Prostate gland (tissue), 2 donors: ENCODE measurements at regions not wholly inside any gene's neighbourhood (a gene's known extent, or its start where the extent isn't known, plus 50 kb on each side); places are given as distances from the start of the nearest gene placed in this dataset.

ENCODE experiments used
- DNase-seq: peaks from one replicate; pipeline ENCODE4 v3.0.0-alpha.2; 2019; ENCODE audit warnings: low spot score
- H3K27ac ChIP-seq, 2 donors: fragments of 200-600 bp; sonication (generic); 2 replicates each; pipeline ENCODE4 v1.5.1; 2017 to 2019
- H3K27me3 ChIP-seq: fragments of 200-600 bp; sonication (generic); replicated peaks from 2 replicates; pipeline ENCODE4 v1.5.1; 2019; ENCODE audit not compliant: insufficient read depth
- H3K36me3 ChIP-seq, 2 donors: fragments of 200-600 bp; sonication (generic); 1 replicate in 1 of 2; 2 replicates in 1 of 2; pipeline versions ENCODE4 v1.5.1 to v1.8.1; 2017 to 2019
- H3K4me1 ChIP-seq: fragments of 200-600 bp; sonication (generic); replicated peaks from 2 replicates; pipeline ENCODE4 v1.5.1; 2019
- H3K4me3 ChIP-seq, 2 donors: fragments of 200-600 bp; sonication (generic); 2 replicates each; pipeline ENCODE4 v1.5.1; 2017 to 2019
- H3K9me3 ChIP-seq: fragments of 200-600 bp; sonication (generic); 2 replicates; pipeline ENCODE4 v1.5.1; 2017
- POLR2A ChIP-seq: fragments of 450-650 bp; IDR thresholded peaks from one replicate; pipeline ENCODE4 v1.6.1; 2016; ENCODE audit warnings: antibody characterized with exemption, mild to moderate bottlenecking
- POLR2AphosphoS5 ChIP-seq: sonication (generic); formaldehyde crosslinking; IDR thresholded peaks from one replicate; pipeline ENCODE4 v1.6.1; 2017; ENCODE audit warnings: antibody characterized with exemption
- whole genome bisulfite sequencing: methylation state at CpG from one replicate; pipeline ENCODE4 v1.1.5; 2018; 5-methylcytosine and 5-hydroxymethylcytosine counted together
- intact Hi-C: fragments of 100-400 bp; cut with DNase I; formaldehyde crosslinking; loops from one replicate; pipeline ENCODE4 v1.14.2; 2022
- TF ChIP-seq, protein P1 (sequence below), 4 experiments: fragments of 200-600 bp in 2 of 4; fragments of 450-650 bp in 2 of 4; sonication (generic) in 2 of 4; IDR thresholded peaks; 1 replicate in 3 of 4; 2 replicates in 1 of 4; pipeline ENCODE4 v1.5.1; 2016 to 2019; ENCODE audit warnings: antibody characterized with exemption in 4 of 4, mild to moderate bottlenecking in 2 of 4, moderate library complexity in 2 of 4

- intact Hi-C loops, result no loop called here
- no peaks in the 10 kb centered on the region for H3K4me1 ChIP-seq
- no peak overlapping the region for H3K27ac ChIP-seq
- WGBS, result 72% methylated on average over 5 of the region's 5 CpGs
- no peak overlapping the region for H3K4me3 ChIP-seq
- DNase-seq, result no peak
- no peaks in the 10 kb centered on the region for H3K27me3 ChIP-seq
- H3K9me3 ChIP-seq, result no peaks in the 10 kb centered on the region
- TF ChIP-seq POLR2A, result no peak
- TF ChIP-seq POLR2AphosphoS5, result no peak
- TF ChIP-seq, protein P1, sequence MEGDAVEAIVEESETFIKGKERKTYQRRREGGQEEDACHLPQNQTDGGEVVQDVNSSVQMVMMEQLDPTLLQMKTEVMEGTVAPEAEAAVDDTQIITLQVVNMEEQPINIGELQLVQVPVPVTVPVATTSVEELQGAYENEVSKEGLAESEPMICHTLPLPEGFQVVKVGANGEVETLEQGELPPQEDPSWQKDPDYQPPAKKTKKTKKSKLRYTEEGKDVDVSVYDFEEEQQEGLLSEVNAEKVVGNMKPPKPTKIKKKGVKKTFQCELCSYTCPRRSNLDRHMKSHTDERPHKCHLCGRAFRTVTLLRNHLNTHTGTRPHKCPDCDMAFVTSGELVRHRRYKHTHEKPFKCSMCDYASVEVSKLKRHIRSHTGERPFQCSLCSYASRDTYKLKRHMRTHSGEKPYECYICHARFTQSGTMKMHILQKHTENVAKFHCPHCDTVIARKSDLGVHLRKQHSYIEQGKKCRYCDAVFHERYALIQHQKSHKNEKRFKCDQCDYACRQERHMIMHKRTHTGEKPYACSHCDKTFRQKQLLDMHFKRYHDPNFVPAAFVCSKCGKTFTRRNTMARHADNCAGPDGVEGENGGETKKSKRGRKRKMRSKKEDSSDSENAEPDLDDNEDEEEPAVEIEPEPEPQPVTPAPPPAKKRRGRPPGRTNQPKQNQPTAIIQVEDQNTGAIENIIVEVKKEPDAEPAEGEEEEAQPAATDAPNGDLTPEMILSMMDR (IDR thresholded peaks at IDR 0.05), result no peak
- no peaks in the 10 kb centered on the region for H3K36me3 ChIP-seq
Measured at GRCh38 chr10:76686201-76686600, 951.4 kb downstream of the KCNMA1 start.

DNA sequence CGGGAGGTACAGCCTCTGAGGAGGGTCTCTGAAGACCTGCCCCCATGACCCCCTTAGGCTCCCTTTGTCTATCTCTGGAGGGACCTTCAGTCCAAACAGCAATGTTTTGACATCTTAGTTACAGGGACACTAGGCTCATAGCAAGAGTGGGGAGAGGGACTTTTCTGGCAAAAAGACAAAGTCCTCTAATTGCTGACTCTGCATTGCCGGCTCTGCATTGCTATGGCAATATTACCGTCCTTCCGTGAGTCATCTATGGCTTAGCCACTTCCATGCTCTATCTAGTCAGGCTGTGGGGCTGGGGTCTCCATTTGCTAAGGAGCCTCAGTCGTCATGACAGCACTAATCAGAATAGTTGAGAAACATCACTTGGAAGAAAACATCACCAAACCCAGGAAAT is 952.6 kb downstream of the KCNMA1 start:
- TF ChIP-seq, protein P1 (IDR thresholded peaks at IDR 0.05), result no peak
- TF ChIP-seq POLR2A, result no peak
- Histone ChIP-seq H3K9me3 (no peaks in the 10 kb centered on the region), H3K27ac (no peak overlapping the region), H3K36me3 (no peaks in the 10 kb centered on the region), H3K4me3 (no peak overlapping the region), H3K27me3 (no peaks in the 10 kb centered on the region), H3K4me1 (no peaks in the 10 kb centered on the region)
- DNase-seq, result no peak
- WGBS, result 84% methylated on average over 5 of the region's 5 CpGs
- intact Hi-C loops, result no loop called here

DNA sequence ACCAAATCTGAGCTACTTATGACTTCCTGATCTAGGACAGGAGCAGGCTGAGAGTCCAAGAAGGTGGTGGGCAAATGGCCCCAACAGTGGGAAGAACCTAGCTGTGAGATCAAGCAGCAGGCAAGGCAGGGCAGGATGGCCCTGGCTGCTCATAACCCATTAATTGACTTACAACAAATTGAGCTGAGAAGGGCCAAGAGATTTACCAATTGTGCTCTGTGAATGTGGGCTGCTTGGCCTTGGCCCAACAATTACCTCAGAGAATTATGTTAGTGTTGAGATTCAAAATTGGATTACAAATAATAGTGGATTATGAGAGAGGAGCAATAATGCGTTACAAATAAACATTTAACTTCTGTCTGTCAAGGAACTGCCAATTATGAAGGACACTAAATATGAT is 956.5 kb downstream of the KCNMA1 start:
- no peaks in the 10 kb centered on the region for H3K9me3 ChIP-seq
- H3K27ac ChIP-seq, result no peak overlapping the region
- no peak overlapping the region for H3K4me3 ChIP-seq
- intact Hi-C loops, result no loop called here
- TF ChIP-seq POLR2AphosphoS5 (no peak), POLR2A (no peak)
- TF ChIP-seq, protein P1 (IDR thresholded peaks at IDR 0.05), result no peak
- no peaks in the 10 kb centered on the region for H3K4me1 ChIP-seq
- DNase-seq, result no peak
- H3K36me3 ChIP-seq, result no peaks in the 10 kb centered on the region
- no peaks in the 10 kb centered on the region for H3K27me3 ChIP-seq
- 71% methylated on average over 1 of the region's 1 CpG for WGBS

GRCh38 chr10:76679030-76679429 is 958.6 kb downstream of the KCNMA1 start:
- Histone ChIP-seq H3K4me3 (no peak overlapping the region), H3K27ac (no peak overlapping the region), H3K36me3 (no peaks in the 10 kb centered on the region), H3K27me3 (no peaks in the 10 kb centered on the region), H3K4me1 (no peaks in the 10 kb centered on the region), H3K9me3 (no peaks in the 10 kb centered on the region)
- intact Hi-C loops, result no loop called here
- WGBS, result 81% methylated on average over 2 of the region's 2 CpGs
- DNase-seq, result no peak
- TF ChIP-seq, protein P1 (IDR thresholded peaks at IDR 0.05), result no peak
- no peak for TF ChIP-seq POLR2AphosphoS5
- TF ChIP-seq POLR2A, result no peak

DNA sequence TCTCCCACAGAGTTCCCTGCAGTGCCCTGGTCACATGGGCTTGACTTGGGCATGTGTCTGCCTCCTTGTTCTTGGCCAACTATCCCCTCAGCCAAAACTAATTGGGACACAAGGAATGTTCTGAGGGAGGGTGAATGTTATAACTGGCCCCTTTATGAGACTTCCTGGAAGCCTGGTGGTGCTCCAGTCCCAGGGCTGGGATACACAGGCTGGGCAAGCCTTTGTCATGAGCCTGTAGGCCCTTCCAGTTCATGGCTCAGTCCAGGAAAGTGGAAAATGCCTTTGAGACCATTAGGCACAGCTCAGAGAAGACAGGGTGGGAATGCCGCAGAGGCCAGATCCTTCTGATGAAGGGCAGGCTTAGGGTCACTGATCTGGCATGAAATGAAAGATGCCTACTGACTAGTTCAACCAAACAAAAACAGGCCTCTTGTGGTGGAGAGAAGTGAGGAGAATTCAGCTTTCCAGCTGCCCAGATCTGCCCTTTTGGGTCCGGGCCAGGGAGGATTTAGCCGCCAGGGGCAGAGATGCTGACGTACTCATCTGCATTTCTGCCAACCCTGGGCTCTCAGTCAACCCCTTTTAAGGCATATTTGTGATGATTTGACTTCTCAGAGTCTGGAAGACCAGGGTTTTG is 961.5 kb downstream of the KCNMA1 start:
- H3K27ac ChIP-seq, result no peak overlapping the region
- no peaks in the 10 kb centered on the region for H3K36me3 ChIP-seq
- TF ChIP-seq POLR2A (no peak), POLR2AphosphoS5 (no peak)
- TF ChIP-seq, protein P1 (IDR thresholded peaks at IDR 0.05), result no peak
- no peaks in the 10 kb centered on the region for H3K9me3 ChIP-seq
- H3K27me3 ChIP-seq, result no peaks in the 10 kb centered on the region
- intact Hi-C loops, result no loop called here
- DNase-seq, result no peak
- 52% methylated on average over 4 of the region's 4 CpGs for WGBS
- H3K4me1 ChIP-seq, result no peaks in the 10 kb centered on the region
- no peak overlapping the region for H3K4me3 ChIP-seq
